ENCODE measurements at regions not wholly inside any gene's neighbourhood (a gene's known extent, or its start where the extent isn't known, plus 50 kb on each side); places are given as distances from the start of the nearest gene placed in this dataset.

GRCh38 chr1:164477343-164477742 is 81.6 kb upstream of the PBX1 start:
- Histone ChIP-seq H2AFZ (ENCODE audit: low read depth, low read length) (no peak overlapping the region), H3K4me2 (ENCODE audit: low read length) (no peak overlapping the region), H3K27me3 (ENCODE audit: insufficient read depth, low read depth, low read length) (no peaks in the 10 kb centered on the region)

DNA sequence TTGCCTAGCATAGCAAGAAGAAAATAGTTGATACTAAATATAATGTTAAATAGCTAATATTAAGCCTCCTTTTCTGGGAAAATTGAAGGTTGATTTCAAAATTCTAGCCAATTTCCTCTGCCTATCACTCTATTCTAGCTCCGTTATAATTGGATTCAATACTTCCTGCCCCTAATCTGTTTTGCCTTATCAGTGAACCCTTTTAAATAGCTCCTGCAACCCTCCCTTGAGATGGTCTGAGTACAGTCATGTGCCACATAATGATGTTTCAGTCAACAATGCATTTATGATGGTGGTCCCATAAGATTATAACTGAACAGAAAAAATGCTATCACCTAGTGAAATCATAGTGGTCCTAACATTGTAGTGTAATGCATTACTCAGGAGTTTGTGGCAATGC is 79.7 kb upstream of the PBX1 start:
- H3K9me3 ChIP-seq (ENCODE audit: low read length): no peaks in the 10 kb centered on the region
- no peaks in the 10 kb centered on the region for H3K27me3 ChIP-seq (ENCODE audit: insufficient read depth, low read depth, low read length)
- H3K79me2 ChIP-seq (replicated peaks; ENCODE audit: insufficient read depth, low read length): no peaks in the 10 kb centered on the region
- no peak overlapping the region for H3K9ac ChIP-seq (ENCODE audit: low read length)
- H3K9me2 ChIP-seq (ENCODE audit: insufficient read depth, low read length): no peaks in the 10 kb centered on the region
- no peaks in the 10 kb centered on the region for H4K20me1 ChIP-seq (ENCODE audit: insufficient read depth)
- no peak overlapping the region for H3K27ac ChIP-seq (ENCODE audit: low read length)
- no peak overlapping the region for H2AFZ ChIP-seq (ENCODE audit: low read depth, low read length)
- H3K4me2 ChIP-seq (ENCODE audit: low read length): no peak overlapping the region
- H3F3A ChIP-seq (ENCODE audit: insufficient read depth, low read length, poor library complexity, severe bottlenecking): no peaks in the 10 kb centered on the region
- no peaks in the 10 kb centered on the region for H3K36me3 ChIP-seq (ENCODE audit: insufficient read depth, low read length)
- H3K4me3 ChIP-seq (ENCODE audit: low read length): no peak overlapping the region
- TF ChIP-seq TAF1 (IDR thresholded peaks at IDR 0.05; ENCODE audit: low read depth) (no peak), MXI1 (conservative IDR thresholded peaks at IDR 0.05; ENCODE audit: poor library complexity, severe bottlenecking) (no peak), POLR2AphosphoS5 (IDR thresholded peaks at IDR 0.05) (no peak), CTCF (IDR thresholded peaks at IDR 0.05; ENCODE audit: poor library complexity, severe bottlenecking) (no peak), EZH2 (IDR thresholded peaks at IDR 0.05; ENCODE audit: borderline replicate concordance, insufficient read depth, low read length, poor library complexity, severe bottlenecking) (no peak), REST (IDR thresholded peaks at IDR 0.05; ENCODE audit: borderline replicate concordance) (no peak), EP300 (conservative IDR thresholded peaks at IDR 0.05; ENCODE audit: poor library complexity, severe bottlenecking) (no peak)

More at GRCh38 chr1:164477343-164477742, 81.6 kb upstream of the PBX1 start:
- Histone ChIP-seq H3K27ac (ENCODE audit: low read length) (no peak overlapping the region), H3K9me3 (ENCODE audit: low read length) (no peaks in the 10 kb centered on the region), H3K4me3 (ENCODE audit: low read length) (no peak overlapping the region), H3K9me2 (ENCODE audit: insufficient read depth, low read length) (no peaks in the 10 kb centered on the region), H3F3A (ENCODE audit: insufficient read depth, low read length, poor library complexity, severe bottlenecking) (no peaks in the 10 kb centered on the region), H3K9ac (ENCODE audit: low read length) (no peak overlapping the region), H3K79me2 (replicated peaks; ENCODE audit: insufficient read depth, low read length) (no peaks in the 10 kb centered on the region), H4K20me1 (ENCODE audit: insufficient read depth) (no peaks in the 10 kb centered on the region), H3K36me3 (ENCODE audit: insufficient read depth, low read length) (no peaks in the 10 kb centered on the region)
- TF ChIP-seq MXI1 (conservative IDR thresholded peaks at IDR 0.05; ENCODE audit: poor library complexity, severe bottlenecking): no peak
- TF ChIP-seq RAD21 (conservative IDR thresholded peaks at IDR 0.05): no peak
- no peak for TF ChIP-seq EP300 (conservative IDR thresholded peaks at IDR 0.05; ENCODE audit: poor library complexity, severe bottlenecking)
- no peak for TF ChIP-seq TAF1 (IDR thresholded peaks at IDR 0.05; ENCODE audit: low read depth)
- no peak for TF ChIP-seq SMC3 (conservative IDR thresholded peaks at IDR 0.05; ENCODE audit: poor library complexity)
- no peak for TF ChIP-seq EZH2 (IDR thresholded peaks at IDR 0.05; ENCODE audit: borderline replicate concordance, insufficient read depth, low read length, poor library complexity, severe bottlenecking)
- TF ChIP-seq POLR2AphosphoS5 (IDR thresholded peaks at IDR 0.05): no peak
- TF ChIP-seq REST (IDR thresholded peaks at IDR 0.05; ENCODE audit: borderline replicate concordance): no peak
- TF ChIP-seq CTCF (IDR thresholded peaks at IDR 0.05; ENCODE audit: poor library complexity, severe bottlenecking): no peak

All from neural cell (in vitro differentiated cells).